GM21737 (cell line): ENCODE measurements at regions not wholly inside any gene's neighbourhood (a gene's known extent, or its start where the extent isn't known, plus 50 kb on each side); places are given as distances from the start of the nearest gene placed in this dataset.
"Not testable (repeated sequence)": the region's sequence is repeated elsewhere in the genome, so short reads cannot be mapped to it uniquely, and the experiment has no call there.

Source experiments
- ATAC-seq: cut with Tn5 transposase; IDR thresholded peaks from one replicate; pipeline ENCODE4 v1.9.1; 2021; ENCODE audit warnings: mild to moderate bottlenecking, moderate library complexity; ENCODE audit not compliant: unreplicated experiment

DNA sequence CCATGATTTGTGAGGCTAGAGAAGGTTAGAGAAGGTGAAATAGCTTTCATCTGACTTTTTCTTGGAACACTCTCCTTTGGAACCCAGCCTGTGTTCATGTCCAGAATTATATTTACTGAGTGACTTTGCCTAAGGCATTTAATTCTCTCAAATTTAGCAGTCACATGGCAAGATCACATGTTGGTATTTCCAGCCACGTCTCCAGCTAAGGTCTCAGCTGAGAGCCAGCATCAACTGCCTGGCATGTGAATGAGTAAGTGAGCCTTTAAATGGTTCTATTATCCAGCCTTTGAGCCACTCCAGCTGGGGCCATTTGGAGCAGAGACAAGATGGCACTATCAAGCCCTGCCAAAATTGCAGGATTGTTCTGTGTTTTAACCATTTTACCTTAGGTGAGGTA lies 130.2 kb upstream of the SGO1 start:
- ATAC-seq: no peak

DNA sequence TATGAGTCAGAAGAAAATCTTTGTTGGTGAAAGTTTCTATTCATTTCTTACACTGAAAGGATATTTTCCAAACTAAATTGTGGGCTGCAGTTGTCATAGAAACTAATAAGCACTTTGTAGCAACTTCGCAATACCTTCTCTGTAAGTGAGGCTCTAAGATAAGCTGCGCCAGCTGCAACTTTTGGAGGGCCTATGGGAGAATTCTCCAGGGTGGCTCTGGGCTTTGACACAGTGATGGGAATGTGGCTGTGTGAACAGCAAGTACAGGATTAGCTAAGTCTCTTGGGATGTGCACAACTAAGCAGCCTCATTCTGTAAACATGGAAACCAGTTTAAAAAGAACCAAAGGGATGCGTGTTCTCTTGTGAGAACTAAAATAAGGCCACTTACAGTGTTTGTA lies 124.6 kb upstream of the SGO1 start:
- ATAC-seq: no peak

DNA sequence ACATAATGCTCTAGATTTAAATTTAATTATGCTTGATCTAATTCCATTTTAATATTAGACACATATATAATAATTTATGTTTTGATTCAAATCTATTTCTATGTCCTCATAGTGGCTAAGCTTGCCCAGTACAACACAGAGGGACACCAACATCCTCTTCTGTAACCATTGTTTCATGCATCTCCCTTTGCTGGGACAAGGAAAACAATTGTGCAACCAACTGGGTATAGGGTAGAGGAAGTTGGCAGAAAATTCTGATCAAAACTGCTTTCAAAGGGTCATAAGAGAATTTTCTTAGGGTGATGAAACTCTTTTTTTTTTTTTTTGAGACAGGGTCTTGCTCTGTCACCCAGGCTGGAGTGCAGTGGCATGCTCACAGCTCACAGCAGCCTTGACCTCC lies 121.4 kb upstream of the SGO1 start:
- no peak for ATAC-seq

DNA sequence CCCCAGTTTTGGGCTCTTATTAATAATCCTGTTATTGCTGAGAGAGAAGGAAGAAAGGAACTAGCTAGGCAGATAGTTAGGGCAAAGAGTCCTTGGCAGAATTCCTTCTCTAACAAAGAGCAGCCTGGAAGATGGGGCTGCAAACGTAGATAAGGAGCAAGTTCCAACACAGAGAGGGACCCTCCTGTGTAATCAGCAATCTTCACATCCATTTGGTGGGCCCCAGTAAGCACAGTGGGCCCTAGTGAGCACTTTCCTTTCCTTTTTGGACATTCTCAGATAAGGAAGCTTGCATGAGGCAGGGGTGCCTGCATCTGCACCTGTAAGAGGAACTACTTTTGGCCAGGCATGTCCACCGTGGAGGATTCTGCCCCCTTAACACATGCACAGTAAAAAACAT lies 119.6 kb upstream of the SGO1 start:
- ATAC-seq: no peak

DNA sequence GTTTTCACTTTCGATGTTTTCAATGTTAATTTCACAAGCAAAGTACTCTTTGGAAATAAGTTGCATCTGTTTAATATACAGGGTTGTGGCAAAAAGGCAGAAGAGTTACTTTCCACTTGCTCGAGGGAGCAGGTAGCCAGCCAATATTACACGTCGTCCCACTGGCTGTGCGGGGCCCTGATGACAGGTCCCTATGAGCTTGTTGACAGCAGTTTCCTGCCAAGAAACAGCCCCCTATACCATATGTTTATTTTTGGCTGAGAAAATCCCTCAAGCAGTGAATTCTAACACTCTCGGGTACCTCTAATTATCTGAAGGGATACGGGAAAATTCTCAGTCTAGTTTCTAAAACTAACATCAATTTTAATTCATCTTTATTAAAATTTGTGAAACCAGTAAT lies 116.8 kb upstream of the SGO1 start:
- no peak for ATAC-seq

DNA sequence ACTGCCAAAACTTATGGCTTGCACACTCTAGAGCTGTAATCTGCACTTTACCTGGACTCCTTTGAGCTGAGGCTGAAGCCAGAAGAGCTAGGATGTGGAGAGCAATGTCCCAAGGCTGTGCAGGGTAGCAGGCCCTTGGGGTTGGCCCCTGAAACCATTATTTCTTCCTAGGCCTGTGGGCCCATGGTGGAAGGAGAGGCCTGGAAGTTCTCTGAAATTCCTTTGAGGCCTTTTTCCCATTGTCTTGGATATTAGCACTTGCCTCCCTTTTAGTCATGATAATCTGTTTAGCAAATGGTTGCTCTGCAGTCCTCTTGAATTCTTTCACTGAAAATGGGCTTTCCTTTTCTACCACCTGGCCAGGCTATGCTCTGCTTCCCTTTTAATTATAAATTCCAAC lies 102.0 kb upstream of the SGO1 start:
- no peak for ATAC-seq

DNA sequence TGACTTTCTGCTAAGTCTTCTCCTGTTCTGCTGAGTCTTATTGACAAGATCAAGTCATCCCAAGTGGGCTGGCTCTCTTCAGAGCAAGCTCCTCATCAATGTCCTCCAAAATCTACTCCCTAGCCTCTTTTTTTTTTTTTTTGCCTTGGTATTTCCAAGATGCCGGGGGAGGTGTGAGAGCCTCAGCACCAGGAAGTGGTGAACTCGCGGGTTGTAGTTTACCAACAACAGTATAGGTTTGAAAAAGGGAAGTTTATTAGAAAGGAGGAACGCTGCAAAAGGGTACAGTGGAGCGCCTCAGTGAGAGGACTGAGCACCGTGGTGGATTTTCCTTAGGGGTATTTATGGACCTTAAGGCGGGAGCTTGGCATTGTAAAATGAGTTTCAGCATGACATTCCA lies 94.3 kb upstream of the SGO1 start:
- ATAC-seq: no peak

DNA sequence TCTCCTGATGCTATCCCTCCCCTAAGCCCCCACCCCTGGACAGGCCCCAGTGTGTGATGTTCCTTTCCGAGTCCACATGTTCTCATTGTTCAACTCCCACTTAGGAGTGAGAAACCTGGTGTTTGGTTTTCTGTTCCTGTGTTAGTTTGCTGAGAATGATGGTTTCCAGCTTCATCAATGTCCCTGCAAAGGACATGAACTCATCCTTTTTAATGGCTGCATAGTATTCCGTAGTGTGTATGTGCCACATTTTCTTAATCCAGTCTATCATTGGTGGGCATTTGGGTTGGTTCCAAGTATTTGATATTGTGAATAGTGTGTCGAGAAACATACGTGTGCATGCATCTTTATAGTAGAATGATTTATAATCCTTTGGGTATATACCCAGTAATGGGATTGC lies 80.0 kb upstream of the SGO1 start:
- not testable (repeated sequence) for ATAC-seq

DNA sequence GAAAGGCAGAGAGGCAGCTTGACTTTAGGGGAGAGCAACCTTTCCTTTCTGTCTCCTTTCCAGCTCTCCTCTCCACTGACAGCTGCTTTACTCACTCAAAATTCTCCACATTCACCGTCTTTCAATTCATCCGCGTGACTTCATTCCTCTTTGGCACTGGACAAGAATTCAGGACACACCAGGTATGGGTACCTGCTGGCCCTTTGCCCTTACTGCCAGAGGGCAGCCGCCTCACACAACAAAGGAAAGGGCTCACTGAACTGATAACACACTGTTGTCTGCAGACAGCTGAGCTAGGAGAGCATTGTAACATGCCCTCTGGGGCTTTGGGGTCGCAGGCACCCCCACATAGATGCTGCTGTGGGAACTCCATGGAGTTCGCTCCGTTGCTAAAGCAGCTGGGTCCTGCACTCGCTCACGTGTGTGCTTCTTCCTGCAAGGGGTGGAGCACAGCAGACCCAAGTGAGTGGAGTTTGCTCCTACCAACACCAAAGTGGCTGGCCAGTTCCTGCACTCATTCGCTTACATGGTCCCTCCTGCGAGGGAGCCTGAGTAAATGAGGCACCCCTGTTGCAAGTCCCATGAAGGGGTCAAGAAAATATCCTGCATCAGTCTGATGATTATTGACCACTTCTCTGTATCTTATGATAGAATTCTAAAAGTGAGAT lies 79.0 kb upstream of the SGO1 start:
- ATAC-seq: no peak

DNA sequence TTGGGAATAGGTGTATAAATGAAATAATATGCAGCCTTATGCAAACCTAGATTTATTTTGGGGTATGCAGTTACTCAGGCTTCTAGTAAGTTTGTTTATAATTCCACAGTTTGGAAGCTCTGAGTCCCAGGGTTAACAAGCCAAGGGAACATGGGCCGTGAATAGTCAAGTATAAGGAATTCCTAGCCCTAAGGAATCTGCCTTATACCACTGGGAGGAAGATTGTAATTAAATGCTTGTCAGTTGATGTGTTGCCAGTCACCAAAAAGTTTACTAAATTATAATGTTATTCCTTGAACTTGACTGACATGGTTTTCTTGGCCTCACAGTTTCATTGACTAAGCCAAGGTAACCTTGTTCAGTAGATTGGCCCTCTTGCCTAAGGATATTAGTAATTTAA lies 72.4 kb upstream of the SGO1 start:
- ATAC-seq: no peak

DNA sequence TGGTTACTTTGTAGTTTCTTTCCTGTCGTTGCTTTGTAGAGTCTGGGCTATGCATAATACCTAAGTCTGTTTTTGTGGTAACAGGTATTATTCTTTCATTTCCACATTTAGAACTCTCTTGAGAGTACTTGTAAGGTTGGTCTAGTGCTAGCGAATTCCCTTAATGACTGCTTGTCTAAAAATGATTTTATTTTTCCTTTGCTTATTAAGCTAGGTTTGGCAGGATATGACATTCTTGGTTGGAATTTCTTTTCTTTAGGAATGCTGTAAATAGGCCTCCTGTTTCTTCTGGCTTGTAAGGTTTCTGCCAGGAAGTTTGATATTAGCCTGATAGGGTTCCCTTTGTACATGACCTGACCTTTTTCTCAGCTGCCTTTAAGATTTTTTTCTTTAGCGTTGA lies 70.1 kb upstream of the SGO1 start:
- peak; percentile 77 for ATAC-seq

DNA sequence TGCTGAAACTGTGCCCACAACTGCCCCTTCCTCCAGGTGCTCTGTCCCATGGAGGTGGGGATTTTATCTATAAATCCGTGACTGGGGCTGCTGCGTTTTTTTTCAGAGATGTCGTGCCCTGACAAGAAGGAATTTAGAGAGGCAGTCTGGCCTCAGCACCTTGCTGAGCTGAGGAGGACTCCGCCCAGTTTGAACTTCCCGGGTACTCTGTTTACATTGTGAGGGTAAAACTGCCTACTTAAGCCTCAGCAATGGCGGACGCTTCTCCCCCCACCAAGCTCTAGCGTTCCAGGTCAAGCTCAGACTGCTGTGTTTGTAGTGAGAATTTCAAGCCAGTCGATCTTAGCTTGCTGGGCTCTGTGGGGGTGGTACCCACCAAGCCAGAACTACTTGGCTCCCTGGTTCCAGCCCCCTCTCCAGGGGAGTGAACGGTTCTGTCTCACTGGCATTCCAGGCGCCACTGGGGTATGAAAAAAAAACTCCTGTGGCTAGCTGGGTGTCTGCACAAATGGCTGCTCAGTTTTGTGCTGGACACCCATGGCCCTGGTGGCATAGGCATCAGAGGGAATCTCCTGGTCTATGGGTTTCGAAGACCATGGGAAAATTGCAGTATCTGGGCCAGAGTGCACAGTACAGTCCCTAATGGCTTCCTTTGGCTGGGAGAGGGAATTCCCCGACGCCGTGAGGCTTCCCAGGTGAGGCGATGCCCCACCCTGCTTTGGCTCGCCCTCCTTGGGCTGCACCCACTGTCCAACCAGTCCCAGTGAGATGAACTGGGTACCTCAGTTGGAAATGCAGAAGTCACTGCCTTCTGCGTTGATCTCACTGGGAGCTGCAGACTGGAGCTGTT lies 68.5 kb upstream of the SGO1 start:
- ATAC-seq: no peak

DNA sequence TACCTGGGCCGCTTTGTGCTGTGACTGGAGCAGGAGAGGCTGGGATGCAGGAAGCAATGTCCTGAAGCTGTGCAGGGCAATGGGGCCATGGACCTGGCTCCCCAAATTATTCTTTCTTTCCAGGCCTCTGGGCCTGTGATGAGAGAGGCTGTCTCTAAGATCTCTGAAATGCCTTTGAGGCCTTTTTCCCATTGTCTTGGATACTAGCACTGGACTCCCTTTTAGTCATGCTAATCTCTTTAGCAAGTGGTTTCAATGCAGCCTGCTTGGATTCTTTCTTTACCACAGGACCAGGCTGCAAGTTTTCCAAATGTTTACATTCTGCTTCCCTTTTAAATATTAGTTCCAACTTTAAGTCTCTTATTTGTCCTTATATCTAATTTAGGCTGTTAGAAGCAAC lies 64.8 kb upstream of the SGO1 start:
- ATAC-seq: no peak

DNA sequence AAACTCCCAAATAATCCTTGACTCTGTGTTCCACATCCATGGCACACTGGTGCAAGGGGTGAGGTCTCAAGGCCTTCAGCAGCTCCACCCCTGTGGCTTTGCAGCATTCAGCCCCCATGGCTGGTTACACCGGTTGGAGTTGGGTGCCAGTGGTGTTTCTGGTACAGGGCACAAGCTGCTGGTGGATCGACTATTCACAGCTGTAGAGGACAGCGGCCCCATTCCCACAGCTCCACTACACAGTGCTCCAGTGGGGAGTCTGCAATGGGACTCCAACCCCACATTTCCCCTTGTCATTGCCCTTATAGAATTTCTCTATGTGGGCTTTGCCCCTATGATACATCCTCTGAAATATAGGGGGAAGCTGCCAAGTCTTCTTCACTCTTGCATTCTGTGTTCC lies 64.3 kb upstream of the SGO1 start:
- ATAC-seq: no peak

DNA sequence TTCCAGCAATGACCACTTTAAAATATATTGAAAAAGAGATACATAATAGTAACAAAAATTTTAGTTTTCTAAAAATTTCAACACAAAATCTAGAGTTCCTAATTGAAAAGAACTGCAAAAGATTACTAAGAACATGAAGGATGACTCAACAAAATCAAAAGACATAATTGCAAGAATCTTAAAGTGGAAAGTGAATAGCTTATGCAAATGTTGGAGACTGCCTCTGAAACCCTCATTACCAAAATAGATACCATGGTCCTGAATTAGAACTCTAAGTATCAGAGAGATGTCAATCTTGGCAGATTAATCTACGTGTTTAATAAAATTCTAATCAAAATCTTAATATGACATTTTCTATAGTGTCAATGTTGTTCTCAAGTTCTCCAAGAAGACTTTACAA lies 60.7 kb upstream of the SGO1 start:
- peak; percentile 77 for ATAC-seq

DNA sequence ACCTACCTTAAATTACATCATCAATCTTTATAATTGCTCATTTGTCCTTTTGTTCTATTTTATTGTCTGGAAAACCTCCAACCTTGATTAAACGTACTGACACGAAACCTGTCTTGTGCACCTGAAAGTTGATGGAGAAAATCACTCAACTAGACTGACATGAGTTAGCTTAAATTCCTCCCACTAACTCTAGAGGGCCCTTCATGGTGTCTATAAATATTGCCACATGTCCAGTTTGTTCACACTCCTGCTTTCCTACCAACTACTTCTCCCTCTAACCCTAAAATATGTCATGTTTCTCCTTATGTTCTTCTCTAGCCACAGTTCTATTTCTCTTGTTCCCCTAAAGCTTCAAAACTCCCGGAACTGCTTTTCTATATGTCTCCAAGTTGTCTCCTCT lies 59.8 kb upstream of the SGO1 start:
- ATAC-seq: no peak

DNA sequence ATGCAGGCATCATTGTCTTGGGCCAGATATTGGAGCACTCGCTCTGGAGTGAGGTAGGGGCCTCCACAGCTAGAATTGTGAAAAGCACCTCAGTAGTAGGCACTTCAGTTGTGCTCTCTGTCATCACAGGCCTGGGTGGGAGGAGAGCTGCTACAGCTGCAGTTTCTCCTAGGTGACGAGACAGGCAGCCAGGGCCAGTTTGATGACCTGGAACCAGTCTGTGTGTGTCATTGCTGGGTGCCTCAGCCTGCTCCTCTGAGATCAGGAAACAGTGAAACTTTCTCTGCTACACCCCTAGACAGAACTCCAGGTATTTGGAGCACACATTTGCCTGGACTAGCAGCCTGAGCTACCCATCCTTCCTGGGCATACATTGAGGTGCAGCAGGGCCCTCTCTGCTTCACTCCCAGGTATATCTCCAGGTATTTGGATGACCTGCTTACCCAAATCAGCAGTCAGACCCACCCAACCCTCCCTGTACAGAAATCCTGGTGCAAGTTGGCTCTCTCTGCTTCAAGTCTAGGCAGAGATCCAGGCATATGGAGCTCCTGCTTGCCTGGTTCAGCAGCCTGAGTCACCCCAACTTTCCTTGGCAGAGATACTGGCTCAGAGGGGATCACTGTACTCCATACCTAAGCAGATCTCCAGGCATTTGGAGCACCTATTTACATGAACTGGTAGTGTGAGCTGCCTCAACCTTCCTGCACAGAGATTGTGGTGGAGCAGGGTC lies 54.3 kb upstream of the SGO1 start:
- ATAC-seq: no peak

DNA sequence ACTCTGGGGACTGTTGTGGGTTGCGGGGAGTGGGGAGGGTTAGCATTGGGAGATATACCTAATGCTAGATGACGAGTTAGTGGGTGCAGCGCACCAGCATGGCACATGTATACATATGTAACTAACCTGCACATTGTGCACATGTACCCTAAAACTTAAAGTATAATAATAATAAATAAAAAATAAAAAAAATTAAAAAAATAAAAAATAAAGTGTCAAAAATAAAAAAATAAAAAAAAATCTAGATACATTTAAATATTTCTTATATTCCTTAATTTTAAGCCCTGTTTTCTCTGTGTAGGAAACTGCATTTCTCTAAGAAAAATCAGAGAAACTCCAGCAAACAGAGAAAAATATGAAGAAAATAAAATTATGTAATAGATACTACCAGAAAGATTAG lies 52.2 kb upstream of the SGO1 start:
- not testable (repeated sequence) for ATAC-seq

DNA sequence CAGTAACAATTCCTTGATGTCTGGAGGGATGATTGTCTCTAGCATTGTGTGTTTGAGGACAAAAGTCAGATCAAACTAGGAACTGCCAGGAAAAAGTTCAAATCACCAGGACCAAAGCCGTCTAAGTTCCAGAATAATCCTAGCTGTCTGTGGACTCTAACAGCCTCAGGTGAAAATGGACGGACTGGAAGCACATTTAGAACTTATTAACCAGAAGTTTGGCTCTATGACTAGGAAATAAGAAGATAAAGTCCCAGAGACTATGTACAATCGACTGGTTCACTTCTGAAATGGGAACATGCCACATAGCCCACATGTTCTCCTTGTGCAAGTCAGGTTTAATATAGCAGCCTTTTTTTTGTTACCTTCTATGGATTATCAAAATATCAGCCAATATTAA lies 50.6 kb upstream of the SGO1 start:
- ATAC-seq: no peak
